KOPT-K1 (cell line): ENCODE measurements at regions not wholly inside any gene's neighbourhood (a gene's known extent, or its start where the extent isn't known, plus 50 kb on each side); places are given as distances from the start of the nearest gene placed in this dataset.

ENCODE experiments used
- H3K27ac ChIP-seq: fragments of 200-600 bp; sonication (generic); 2 replicates; pipeline ENCODE4 v1.5.1; 2016; ENCODE audit warnings: antibody characterized with exemption, mild to moderate bottlenecking, low read depth, low read length; ENCODE audit not compliant: poor library complexity, severe bottlenecking
- H3K36me3 ChIP-seq: fragments of 200-600 bp; sonication (generic); 2 replicates; pipeline ENCODE4 v1.5.1; 2017; ENCODE audit warnings: antibody characterized with exemption, mild to moderate bottlenecking, low read length, moderate library complexity; ENCODE audit not compliant: insufficient read depth
- H3K9me3 ChIP-seq: fragments of 200-600 bp; sonication (generic); 2 replicates; pipeline ENCODE4 v1.5.1; 2017; ENCODE audit warnings: antibody characterized with exemption, low read length, mild to moderate bottlenecking; ENCODE audit not compliant: insufficient read depth, poor library complexity, severe bottlenecking

- no peak overlapping the region for H3K27ac ChIP-seq
- H3K9me3 ChIP-seq, result no peaks in the 10 kb centered on the region
- no peaks in the 10 kb centered on the region for H3K36me3 ChIP-seq
Measured at GRCh38 chr13:103326326-103326725, 260.1 kb upstream of the SLC10A2 start.

- Histone ChIP-seq H3K27ac (no peak overlapping the region), H3K36me3 (no peaks in the 10 kb centered on the region), H3K9me3 (no peaks in the 10 kb centered on the region)
Measured at GRCh38 chr13:103325672-103326071, 259.5 kb upstream of the SLC10A2 start.

GRCh38 chr13:103324641-103325040 is 258.4 kb upstream of the SLC10A2 start:
- Histone ChIP-seq H3K36me3 (no peaks in the 10 kb centered on the region), H3K9me3 (no peaks in the 10 kb centered on the region), H3K27ac (no peak overlapping the region)

- H3K36me3 ChIP-seq, result no peaks in the 10 kb centered on the region
- no peaks in the 10 kb centered on the region for H3K9me3 ChIP-seq
- no peak overlapping the region for H3K27ac ChIP-seq
Measured at GRCh38 chr13:103315711-103316110, 249.5 kb upstream of the SLC10A2 start.

- H3K36me3 ChIP-seq, result no peaks in the 10 kb centered on the region
- H3K27ac ChIP-seq, result no peak overlapping the region
- no peaks in the 10 kb centered on the region for H3K9me3 ChIP-seq
Measured at GRCh38 chr13:103312467-103312866, 246.2 kb upstream of the SLC10A2 start.

- H3K27ac ChIP-seq, result no peak overlapping the region
- no peaks in the 10 kb centered on the region for H3K36me3 ChIP-seq
- no peaks in the 10 kb centered on the region for H3K9me3 ChIP-seq
Measured at GRCh38 chr13:103308667-103309066, 242.4 kb upstream of the SLC10A2 start.

GRCh38 chr13:103306163-103306562 is 239.9 kb upstream of the SLC10A2 start:
- H3K36me3 ChIP-seq, result no peaks in the 10 kb centered on the region
- H3K27ac ChIP-seq, result no peak overlapping the region
- no peaks in the 10 kb centered on the region for H3K9me3 ChIP-seq

GRCh38 chr13:103303078-103303651 is 236.9 kb upstream of the SLC10A2 start:
- no peaks in the 10 kb centered on the region for H3K9me3 ChIP-seq
- H3K27ac ChIP-seq, result no peak overlapping the region
- no peaks in the 10 kb centered on the region for H3K36me3 ChIP-seq

- H3K27ac ChIP-seq, result no peak overlapping the region
- H3K36me3 ChIP-seq, result no peaks in the 10 kb centered on the region
- H3K9me3 ChIP-seq, result no peaks in the 10 kb centered on the region
Measured at GRCh38 chr13:103302676-103303075, 236.5 kb upstream of the SLC10A2 start.

- H3K9me3 ChIP-seq, result peaks cover 6% of the 10 kb centered on the region
Measured at GRCh38 chr13:103299079-103299478, 232.9 kb upstream of the SLC10A2 start.

GRCh38 chr13:103297083-103297482 is 230.9 kb upstream of the SLC10A2 start:
- Histone ChIP-seq H3K27ac (no peak overlapping the region), H3K9me3 (peaks cover 6% of the 10 kb centered on the region), H3K36me3 (no peaks in the 10 kb centered on the region)

More at GRCh38 chr13:103299079-103299478, 232.9 kb upstream of the SLC10A2 start:
- H3K36me3 ChIP-seq, result no peaks in the 10 kb centered on the region
- no peak overlapping the region for H3K27ac ChIP-seq

- Histone ChIP-seq H3K9me3 (peaks cover 3% of the 10 kb centered on the region), H3K27ac (no peak overlapping the region), H3K36me3 (no peaks in the 10 kb centered on the region)
Measured at GRCh38 chr13:103291798-103292572, 225.8 kb upstream of the SLC10A2 start.

GRCh38 chr13:103291226-103291625 is 225.0 kb upstream of the SLC10A2 start:
- Histone ChIP-seq H3K36me3 (no peaks in the 10 kb centered on the region), H3K27ac (no peak overlapping the region), H3K9me3 (no peaks in the 10 kb centered on the region)

GRCh38 chr13:103289681-103290080 is 223.5 kb upstream of the SLC10A2 start:
- no peaks in the 10 kb centered on the region for H3K36me3 ChIP-seq
- H3K9me3 ChIP-seq, result no peaks in the 10 kb centered on the region
- no peak overlapping the region for H3K27ac ChIP-seq

GRCh38 chr13:103288114-103288513 is 221.9 kb upstream of the SLC10A2 start:
- Histone ChIP-seq H3K36me3 (no peaks in the 10 kb centered on the region), H3K27ac (no peak overlapping the region), H3K9me3 (no peaks in the 10 kb centered on the region)

GRCh38 chr13:103287659-103288058 is 221.4 kb upstream of the SLC10A2 start:
- Histone ChIP-seq H3K9me3 (no peaks in the 10 kb centered on the region), H3K36me3 (no peaks in the 10 kb centered on the region), H3K27ac (no peak overlapping the region)
